ENCODE measurements at regions not wholly inside any gene's neighbourhood (a gene's known extent, or its start where the extent isn't known, plus 50 kb on each side); places are given as distances from the start of the nearest gene placed in this dataset.

- TF ChIP-seq POLR2A (IDR thresholded peaks at IDR 0.05), result no peak
- TF ChIP-seq CTCF (IDR thresholded peaks at IDR 0.05), result peak in 1 of 7 experiments; percentile 2
These were observed 199.6 kb downstream of the LTN1 start for GRCh38 chr21:28793043-28793442.
